ENCODE measurements at regions not wholly inside any gene's neighbourhood (a gene's known extent, or its start where the extent isn't known, plus 50 kb on each side); places are given as distances from the start of the nearest gene placed in this dataset.

- TF ChIP-seq POLR2A (IDR thresholded peaks at IDR 0.05; ENCODE audit: borderline replicate concordance, extremely low read depth, insufficient read depth, insufficient read length) (no peak), MAX (IDR thresholded peaks at IDR 0.05) (no peak), CTCF (IDR thresholded peaks at IDR 0.05 in 2 of 3, conservative IDR thresholded peaks at IDR 0.05 in 1 of 3; ENCODE audit: borderline replicate concordance in 1 of 3, insufficient read depth in 1 of 3, low read depth in 2 of 3, low read length in 2 of 3) (no peak), YY1 (IDR thresholded peaks at IDR 0.05; ENCODE audit: extremely low read depth, insufficient replicate concordance, low read depth, low read length) (no peak), REST (IDR thresholded peaks at IDR 0.05; ENCODE audit: low read depth) (no peak), RAD21 (IDR thresholded peaks at IDR 0.05; ENCODE audit: low read depth) (no peak), EZH2 (IDR thresholded peaks at IDR 0.05) (no peak), ZNF274 (IDR thresholded peaks at IDR 0.05; ENCODE audit: low read depth, low read length) (no peak), SIN3A (IDR thresholded peaks at IDR 0.05; ENCODE audit: low read depth) (no peak)
Observed at GRCh38 chr10:94205396-94205831, 157.3 kb downstream of the NOC3L start.
